GM19372 (cell line): ENCODE measurements at regions not wholly inside any gene's neighbourhood (a gene's known extent, or its start where the extent isn't known, plus 50 kb on each side); places are given as distances from the start of the nearest gene placed in this dataset.

Source experiments
- ATAC-seq: cut with Tn5 transposase; IDR thresholded peaks from one replicate; pipeline ENCODE4 v1.9.1; 2021; ENCODE audit warnings: mild to moderate bottlenecking, low read depth, moderate library complexity; ENCODE audit not compliant: unreplicated experiment

GRCh38 chr21:35106246-35106835 lies 57.2 kb upstream of the RUNX1 start:
- no peak for ATAC-seq

GRCh38 chr21:35102488-35103371 lies 53.6 kb upstream of the RUNX1 start:
- no peak for ATAC-seq

- ATAC-seq: no peak
Observed at GRCh38 chr21:35100349-35100811, 51.3 kb upstream of the RUNX1 start.

- ATAC-seq: no peak
Observed at GRCh38 chr21:35099310-35099709, 50.2 kb upstream of the RUNX1 start.
